Stimulated activated CD8-positive, alpha-beta memory T cell treated with anti-CD3 and anti-CD28 coated beads, Interleukin-7, amount 100 ng/mL, for 1 hour (primary cell): ENCODE measurements at regions not wholly inside any gene's neighbourhood (a gene's known extent, or its start where the extent isn't known, plus 50 kb on each side); places are given as distances from the start of the nearest gene placed in this dataset.
"Not testable (repeated sequence)": the region's sequence is repeated elsewhere in the genome, so short reads cannot be mapped to it uniquely, and the experiment has no call there.

ENCODE experiments used
- DNase-seq, 2 donors: peaks; one replicate each; pipeline ENCODE4 v3.0.0-alpha.2; 2020; ENCODE audit warnings: low read depth in 2 of 2

DNA sequence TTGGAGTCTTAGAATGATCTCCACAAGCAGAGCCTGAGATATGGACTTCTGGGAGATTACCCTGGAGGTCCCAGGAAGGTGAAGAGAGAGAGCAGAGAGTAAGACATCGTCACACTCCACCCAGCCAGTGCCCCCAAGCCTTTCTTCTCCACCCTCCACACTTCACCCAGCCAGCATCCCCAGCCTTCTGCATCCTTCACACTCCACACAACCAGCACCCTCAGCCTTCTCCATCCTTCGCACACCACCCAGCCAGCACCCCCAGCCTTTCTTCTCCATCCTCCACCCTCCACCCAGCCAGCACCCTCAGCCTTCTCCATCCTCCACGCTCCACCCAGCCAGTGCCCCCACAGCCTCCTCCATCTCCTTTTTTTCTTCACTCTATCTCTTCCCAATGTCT is 603.9 kb upstream of the B3GAT1 start:
- no peak for DNase-seq

DNA sequence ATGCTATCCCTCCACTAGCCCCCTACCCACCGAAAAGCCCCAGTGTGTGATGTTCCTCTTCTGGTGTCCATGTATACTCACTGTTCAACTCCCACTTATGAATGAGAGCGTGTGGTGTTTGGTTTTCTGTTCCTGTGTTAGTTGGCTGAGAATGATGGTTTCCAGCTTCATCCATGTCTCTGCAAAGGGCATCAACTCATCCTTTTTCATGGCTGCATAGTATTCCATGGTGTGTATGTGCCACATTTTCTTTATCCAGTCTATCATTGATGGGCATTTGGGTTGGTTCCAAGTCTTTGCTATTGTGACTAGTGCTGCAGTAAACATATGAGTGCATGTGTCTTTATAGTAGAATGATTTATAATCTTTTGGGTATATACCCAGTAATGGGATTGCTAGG is 599.3 kb upstream of the B3GAT1 start:
- DNase-seq = not testable (repeated sequence)

DNA sequence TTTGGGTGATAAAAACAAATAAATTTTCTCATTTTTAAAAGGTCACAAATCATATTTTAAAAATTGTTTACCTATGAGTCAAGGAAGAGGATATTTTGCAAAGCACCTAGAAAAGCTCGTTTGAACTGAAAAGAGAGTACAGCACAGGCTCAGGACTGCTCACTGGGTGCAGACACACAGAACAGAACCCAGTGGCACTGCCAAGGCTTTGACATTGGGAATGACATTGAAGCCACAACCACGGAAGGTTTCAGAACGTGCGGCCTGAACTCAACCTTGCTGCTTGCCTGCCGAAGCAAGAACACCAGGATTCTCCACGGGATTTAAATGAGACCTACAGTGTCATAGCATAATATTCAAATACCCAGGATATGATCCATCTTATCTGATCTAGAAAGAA is 597.1 kb upstream of the B3GAT1 start:
- no peak for DNase-seq

DNA sequence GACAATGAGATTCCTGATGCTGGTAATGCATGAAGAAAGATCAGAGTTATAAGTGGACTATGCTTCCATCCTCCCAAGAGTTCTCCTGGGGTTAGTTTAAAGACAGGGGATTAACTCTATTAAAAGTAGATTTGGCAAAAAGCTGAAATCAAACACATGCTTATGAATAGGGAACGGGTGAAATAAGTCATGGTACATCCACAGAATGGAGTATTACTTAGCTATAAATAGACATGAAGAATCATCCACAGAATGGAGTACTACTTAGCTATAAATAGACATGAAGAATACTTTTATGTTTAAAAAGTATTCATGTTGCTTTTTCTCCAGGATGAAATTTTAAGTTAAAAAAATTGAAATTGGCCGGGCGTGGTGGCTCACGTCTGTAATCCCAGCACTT is 596.4 kb upstream of the B3GAT1 start:
- DNase-seq = no peak

DNA sequence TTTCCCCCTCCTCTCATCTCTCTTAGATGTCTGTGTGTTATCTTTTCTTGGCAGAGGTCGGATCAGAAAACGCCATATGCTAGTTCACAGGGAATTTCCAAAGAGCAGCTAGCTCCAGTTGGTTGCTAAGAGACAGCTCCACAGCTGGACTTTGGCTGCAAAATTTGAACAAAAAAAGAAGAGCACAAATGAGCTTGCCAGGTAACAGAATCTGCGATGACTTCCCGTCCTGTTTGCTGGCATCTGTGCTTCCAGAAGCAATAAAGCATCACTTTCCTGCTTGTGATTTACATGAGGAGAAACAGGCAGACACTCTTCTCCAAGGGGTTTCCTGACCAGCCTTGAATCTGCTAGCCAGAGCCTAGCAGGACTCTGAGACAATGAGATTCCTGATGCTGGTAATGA is 596.0 kb upstream of the B3GAT1 start:
- DNase-seq = no peak

DNA sequence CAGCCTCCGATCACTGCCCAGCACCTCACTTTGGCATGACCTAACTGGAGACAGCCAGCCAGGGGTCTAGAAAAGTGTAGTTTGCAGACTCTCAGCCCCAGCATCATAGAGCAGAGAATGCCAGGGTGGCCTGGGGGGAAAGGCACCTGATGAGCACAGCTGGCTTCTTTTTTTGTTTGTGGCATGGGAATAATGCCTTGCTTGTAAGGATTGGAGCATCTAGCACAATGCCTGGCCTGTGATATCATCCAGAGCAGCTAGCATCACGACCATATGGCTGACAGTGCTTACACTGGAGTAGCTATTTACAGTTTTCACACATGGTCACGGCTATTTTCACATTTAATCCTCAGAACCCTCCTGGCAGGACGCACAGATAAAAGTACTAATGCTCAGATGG is 594.8 kb upstream of the B3GAT1 start:
- DNase-seq = no peak

DNA sequence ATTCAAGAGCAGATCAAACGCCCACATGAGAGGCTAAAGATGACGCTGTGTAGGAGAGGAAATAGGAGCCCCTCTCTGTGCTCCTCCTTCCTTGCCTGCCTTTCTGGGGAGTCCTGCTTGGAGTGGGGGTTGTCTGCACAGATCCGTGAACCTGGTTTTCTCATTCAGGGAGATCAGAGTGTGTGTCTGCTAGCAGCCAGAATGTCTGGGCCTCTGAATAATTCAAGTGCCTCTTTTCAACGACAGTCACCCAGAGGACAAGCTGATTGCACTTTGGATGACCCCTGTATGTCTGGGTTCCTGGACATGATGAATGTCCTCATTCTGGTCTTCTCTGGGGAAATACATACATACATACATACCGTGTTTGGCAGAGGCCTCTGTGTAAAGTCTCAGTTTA is 592.5 kb upstream of the B3GAT1 start:
- DNase-seq = no peak

DNA sequence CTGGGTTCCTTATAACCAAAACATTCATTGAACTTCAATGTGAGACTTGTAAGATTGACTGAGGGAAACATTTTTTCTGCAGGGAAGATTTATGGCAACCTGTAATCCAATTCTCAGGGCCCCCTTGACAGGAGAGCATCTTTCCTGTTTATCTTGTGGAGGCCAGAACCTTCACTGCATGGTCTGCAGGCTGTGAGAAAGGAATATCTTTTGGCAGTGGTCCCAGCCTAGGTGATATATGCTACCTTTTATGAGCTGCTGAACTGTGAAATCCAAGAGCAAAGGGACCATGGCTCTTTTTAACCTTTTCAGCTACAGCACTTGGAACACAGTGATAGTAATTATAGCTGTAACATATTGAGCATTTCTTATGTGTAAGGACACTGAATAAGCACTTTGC is 590.2 kb upstream of the B3GAT1 start:
- DNase-seq = no peak

DNA sequence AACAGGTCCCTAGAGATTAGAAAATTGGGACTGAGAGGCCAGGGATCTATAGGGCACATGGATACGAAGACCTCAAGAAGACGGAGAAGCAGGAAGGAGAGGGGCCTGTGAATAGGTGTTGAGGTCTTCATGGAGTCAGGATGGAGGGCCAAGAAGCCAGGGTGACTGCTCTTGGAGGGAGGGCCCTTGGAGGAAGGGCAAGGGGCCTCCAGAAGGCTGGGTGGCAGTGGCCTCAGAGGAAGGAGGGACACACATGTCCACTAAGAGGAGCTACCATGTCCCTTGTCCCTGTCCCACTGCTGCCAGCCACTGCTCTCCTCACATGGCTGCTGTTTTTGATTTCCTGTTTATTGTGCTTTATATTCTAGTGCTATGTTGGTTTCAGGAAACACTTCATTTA is 589.5 kb upstream of the B3GAT1 start:
- no peak for DNase-seq

DNA sequence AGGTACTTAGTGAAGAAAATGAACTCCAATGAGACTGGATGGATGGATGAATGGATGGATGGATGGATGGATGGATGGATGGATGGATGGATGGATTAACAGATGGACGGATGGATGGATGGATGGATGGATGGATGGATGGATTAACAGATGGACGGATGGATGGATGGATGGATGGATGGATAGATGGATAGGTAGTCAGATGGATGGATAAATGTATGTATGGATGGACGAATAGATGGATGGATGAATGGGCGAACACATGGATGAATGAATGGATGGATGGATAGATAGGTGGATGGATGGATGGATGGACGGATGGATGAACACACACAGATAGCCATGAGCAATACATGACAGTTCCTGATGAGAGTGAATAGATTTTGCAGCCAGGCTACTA is 589.0 kb upstream of the B3GAT1 start:
- DNase-seq = not testable (repeated sequence)

DNA sequence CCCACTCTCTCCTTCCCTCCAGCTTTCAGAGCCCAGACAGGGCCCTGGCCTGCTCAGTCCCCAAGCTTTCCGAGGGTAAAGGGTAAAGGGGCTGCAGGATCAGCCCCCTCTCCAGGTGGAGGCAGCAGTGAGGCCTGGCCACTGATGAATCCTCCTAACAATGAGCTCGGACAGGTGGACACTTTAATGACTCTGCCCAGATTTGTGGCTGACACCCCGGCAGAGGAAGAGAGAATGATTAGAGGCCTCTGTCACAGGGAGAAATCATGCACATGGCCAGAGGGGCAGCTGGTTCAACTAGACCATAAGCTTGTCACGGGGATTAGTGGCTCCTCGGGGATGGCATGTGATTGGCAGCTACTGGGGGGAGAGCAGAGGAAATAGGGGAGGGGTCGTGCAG is 587.5 kb upstream of the B3GAT1 start:
- DNase-seq = no peak

DNA sequence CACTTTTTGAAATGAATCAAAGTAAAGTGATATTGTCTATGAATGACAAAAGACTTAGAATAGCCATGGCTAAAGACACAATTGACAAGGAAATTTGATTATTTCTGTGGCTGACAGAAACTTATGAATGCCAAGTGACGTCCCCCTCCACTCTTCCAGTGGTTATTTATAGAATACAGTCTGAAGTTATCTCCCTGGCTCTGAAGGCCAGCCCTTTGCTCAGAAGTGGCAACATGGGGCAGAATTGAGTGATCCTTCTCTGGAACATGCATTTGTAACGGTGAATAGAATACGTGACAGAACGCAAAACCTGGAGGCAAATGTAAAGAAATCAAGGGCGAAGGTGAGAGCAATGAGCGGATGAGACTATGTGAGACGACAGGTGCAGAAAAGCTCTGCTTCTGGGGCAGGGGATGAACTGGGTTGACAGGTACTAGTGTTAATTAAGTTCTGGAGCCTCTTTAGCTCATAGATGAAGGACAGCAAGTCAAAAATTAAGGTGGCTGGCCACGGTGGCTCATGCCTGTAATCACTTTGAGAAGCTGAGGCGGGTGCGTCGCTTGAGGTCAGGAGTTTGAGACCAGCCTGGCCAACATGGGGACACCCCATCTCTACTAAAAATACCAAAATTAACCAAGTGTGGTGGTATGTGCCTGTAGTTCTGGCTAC is 585.7 kb upstream of the B3GAT1 start:
- no peak for DNase-seq

DNA sequence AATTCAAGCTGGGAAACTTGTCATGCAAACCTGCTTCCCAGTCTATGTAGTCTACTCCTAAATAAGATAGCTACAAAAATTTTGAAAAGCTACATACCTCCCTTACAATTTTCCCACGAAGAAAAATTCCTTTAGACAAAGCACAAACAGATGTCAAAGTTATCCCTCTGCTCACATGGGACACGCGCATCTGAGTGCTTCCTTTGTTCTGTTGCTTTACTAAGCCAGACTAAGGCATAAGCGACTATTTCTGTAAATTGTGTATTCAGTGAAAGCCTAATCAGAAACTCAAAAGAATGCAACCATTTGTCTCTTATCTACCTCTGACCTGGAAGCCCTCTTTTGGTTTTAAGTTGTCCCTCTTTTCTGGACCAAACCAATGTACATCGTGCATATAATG is 583.7 kb upstream of the B3GAT1 start:
- DNase-seq = no peak

DNA sequence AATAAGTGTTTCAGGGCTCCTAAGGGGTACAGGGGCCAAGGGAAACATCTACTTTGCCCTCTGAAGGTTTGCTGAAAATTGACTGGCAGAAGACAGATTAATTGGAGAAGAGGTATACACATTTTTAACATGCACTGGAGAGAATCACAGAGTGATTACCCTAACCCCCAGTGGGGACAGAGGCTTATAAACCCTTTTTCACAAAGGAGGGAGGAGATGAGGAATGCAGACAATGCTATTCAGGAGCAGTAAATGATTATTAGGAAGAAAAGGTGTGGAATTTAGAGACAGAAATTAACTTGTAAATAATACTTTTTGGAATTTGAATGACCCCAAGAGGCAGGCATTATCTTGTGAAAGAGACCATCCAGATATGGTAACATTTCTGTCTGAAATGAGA is 582.4 kb upstream of the B3GAT1 start:
- no peak for DNase-seq

DNA sequence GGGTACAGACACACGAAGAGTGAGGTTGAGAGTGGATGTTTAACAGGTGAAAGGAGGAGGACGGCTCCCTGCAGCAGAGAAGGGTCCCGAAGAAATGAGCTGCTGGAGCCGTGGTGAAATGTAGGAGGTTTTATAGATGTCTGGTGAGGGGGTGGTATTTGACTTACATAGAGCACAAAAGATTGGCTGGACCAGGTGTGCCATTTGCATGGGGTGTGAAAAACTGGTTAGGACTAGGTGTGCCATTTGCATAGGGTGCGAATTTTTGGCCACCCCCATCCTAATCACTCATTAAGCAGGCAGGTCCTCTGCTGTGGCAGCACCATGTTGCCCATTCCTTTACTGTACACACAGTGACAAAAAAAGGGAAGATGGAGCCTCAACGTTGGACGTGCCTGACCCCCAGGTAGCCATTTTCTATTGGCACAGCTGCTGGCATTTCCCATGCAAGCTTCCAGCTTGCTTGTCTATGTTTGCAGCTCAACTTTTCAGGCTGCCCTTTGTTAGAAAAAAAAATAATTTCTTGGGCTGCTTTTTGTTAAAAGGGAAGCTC is 581.7 kb upstream of the B3GAT1 start:
- DNase-seq = no peak

DNA sequence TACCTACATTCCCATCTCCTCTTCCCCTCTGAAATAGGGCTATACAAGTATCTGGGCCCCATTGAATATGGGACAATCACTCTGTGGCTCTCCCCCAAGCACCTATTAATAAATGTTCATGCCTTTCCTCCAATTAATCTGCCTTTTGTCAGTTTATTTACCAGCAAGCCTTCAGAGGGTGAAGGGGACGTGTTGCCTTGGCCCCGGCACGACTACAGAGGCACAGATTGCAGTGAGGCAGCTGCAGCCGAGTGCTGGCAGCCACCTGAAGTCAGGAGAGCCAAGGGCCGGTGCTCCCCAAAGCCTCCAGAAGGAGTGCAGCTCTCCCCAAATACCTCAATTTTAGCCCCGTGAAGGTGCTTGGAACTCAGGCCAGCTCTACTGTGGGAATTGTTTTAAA is 580.9 kb upstream of the B3GAT1 start:
- no peak for DNase-seq

DNA sequence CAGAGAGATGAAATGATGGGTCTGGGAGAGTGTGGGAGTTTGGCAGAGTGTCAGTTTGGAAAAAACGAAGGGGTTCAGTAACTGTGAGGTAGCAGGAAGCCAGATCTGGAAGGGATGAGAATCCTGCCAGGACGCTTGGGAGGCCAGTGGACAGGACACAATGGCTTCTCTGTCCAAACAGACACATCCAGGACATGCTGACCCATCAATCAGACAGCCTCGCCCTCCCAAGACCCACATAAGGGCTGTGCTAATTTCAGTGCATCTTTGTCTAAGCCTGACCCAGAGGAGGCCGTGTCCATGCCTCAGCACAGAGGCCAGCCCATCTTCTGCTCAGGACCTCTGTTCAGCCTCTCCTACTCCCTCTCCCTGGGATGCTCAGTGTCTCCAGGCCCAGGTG is 576.5 kb upstream of the B3GAT1 start:
- DNase-seq = no peak

DNA sequence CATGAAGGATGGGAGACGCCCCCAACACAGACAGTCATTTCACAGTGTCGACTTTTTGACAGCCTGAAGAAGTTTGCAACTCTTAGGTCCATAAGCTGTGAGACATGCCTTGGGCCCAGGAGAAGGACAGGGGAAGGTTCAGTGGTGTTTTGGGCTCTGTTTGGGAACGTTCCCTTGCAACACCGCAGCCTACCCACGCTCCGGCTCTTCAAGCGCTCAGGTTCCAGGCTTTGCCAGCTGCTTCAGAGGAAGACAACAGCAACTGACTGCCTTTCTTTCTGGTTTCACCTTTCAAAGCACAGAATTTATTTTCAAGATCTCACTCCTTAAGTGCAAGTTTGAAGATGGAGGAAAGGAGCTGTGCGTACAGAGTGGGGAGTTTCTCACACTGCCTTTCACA is 575.8 kb upstream of the B3GAT1 start:
- no peak for DNase-seq

DNA sequence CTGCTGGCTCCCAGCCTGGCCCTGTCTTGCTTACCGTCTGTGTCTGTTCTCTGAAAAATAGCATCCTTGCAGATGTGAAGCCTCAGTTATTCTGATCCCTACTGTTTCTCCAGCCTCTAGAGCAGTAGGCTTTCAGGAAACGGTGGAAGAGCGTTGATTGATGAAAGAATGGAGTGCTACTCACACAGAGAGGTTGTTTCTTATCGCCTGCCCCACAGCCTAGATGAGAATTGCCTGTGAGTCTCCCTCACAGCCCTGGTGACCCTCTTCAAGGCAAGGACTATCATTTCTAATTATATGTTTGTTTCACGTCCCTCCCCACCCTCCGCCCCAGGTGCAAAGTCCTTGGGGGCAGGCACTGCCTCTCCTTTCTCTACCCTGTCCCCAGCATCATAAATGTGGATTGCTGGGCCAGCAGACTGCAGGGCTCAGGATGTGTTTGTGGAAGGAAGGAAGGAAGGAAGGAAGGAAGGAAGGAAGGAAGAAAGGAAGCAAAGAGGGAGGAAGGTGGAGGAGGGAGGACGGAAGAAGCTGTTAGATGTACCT is 575.3 kb upstream of the B3GAT1 start:
- DNase-seq = no peak

DNA sequence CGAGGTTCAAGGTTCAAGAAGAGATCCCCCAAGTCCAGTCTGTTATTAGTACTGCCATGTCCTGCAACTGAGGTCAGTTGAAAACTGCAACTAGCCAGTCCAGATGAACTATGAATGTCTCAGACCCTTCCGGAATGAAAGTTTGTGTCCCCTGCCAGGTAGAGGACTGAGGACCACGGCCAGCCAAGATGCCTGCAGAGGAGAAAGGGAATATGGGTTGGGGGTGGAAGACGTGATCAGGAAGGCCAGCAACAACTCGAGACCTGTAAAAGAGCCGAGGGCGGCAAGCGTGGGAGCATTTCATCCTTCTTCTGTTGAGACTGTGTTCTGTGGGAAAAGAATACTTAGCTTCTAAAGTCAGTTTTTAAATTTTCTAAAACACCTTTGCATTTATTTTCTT is 572.4 kb upstream of the B3GAT1 start:
- DNase-seq = no peak

DNA sequence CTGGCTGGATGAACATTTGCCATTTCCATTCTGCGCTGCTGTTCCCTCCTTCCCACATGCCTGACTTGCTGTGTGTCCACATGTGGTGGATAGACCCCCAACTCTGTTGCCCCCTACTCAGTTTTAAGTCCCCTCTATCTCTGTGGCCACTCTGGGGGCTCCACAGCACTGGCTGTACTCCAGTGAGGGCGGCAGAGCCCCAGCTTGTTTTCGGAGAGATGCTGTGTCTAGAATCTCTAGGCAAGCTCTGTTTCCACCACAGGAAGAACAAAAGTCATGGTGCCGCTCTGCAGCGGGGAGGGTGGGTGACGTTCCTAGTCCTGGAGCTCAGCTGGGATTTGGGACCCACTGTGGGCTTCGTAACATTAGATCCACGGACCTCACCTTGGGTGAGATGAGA is 570.4 kb upstream of the B3GAT1 start:
- DNase-seq = not testable (repeated sequence)

DNA sequence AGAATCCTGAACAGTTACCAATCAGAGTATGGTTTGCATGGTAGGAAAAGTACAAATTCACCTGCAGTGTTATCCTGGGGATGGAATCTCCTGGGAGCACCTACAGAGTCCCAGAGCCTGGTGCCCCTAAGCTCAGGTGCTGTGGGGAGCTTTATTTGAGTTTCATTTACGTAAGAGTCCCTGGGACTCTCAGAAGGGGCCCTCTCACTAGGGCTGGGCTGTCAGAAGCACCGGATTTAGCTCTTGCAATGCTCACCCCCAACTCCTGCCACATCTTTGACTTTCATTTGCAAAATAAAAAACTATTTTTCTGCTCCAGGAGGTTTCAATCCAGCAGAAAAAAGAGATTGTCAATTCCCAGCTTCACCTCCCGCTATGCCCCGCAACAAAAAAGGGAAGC is 569.8 kb upstream of the B3GAT1 start:
- DNase-seq = no peak

DNA sequence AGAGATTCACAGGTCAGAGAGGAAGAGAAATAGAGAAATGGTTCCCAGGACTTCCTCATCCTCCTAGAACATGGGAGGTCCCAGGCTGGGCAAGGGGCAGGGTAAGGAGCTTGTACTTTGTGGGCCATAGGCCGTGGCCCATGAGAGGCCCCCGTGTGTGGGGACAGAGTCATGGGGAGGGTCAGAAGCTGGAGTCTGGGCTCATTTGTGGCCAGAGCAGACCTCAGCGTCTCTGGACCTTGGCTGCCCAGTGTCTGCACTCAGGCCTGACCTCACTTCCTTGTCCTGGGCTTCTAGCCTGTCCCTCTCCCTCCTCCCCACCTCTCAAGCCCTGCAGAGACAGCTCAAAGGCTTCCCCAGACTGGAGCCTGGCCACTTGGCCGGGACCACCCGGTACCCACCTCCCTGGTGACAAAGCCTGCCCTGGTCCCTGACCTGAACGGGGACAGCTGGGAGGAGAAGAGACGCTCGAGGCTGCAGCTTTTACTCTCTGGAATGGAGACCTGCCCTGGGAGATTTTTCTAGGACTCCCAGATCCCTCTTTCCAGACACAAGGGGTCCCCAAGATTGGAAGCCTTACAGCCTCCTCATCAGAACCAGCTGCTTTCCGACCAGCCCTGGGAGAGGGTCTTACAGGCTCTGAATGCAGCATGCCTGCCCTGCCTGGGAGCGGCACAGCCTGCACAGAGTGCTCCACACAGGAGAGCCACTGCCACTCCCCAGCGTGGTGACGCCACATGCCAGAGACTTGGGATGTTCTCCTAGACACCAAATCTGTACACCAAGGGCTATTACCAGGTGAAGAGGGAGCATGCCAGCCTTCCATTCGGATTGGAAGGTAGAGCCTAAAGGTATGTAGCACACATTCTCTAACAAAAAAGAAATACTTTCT is 569.0 kb upstream of the B3GAT1 start:
- DNase-seq = no peak
